ENCODE measurements at regions not wholly inside any gene's neighbourhood (a gene's known extent, or its start where the extent isn't known, plus 50 kb on each side); places are given as distances from the start of the nearest gene placed in this dataset.
"Not testable (repeated sequence)": the region's sequence is repeated elsewhere in the genome, so short reads cannot be mapped to it uniquely, and the experiment has no call there.

DNA sequence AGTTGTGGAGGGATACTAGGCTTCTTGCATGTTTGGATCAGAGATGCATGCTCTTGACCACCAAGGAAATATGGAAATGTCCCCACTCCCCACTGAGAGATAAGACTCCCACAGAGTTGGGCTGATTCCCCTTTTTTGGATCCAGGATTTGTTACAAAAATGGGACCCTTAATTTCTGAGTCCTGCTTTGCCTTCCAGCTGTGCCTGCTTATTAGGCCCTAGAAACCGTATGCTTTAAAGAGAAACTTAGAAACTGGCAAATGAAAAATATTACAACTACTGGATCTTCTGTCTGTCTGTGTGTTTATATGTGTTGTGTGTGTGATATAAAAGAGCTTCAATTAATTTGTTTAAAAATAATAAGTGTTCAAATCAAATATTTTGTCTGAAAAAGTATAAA lies 817.6 kb upstream of the CITED2 start:
- peaks cover 4% of the 10 kb centered on the region for H3K9me3 ChIP-seq (replicated peaks; ENCODE audit: low read length)
- no peaks in the 10 kb centered on the region for H3K27me3 ChIP-seq (ENCODE audit: control insufficient read depth, insufficient read depth, low read length)
- no peak overlapping the region for H3K4me2 ChIP-seq (ENCODE audit: low read length)
- H3K36me3 ChIP-seq (ENCODE audit: insufficient read depth, low read length): no peaks in the 10 kb centered on the region
- no peak overlapping the region for H3K9ac ChIP-seq (ENCODE audit: low read depth, low read length)
- H3K4me1 ChIP-seq (ENCODE audit: control insufficient read depth, insufficient read depth, low read length): no peaks in the 10 kb centered on the region
- H3K4me3 ChIP-seq (ENCODE audit: low read length): no peak overlapping the region

DNA sequence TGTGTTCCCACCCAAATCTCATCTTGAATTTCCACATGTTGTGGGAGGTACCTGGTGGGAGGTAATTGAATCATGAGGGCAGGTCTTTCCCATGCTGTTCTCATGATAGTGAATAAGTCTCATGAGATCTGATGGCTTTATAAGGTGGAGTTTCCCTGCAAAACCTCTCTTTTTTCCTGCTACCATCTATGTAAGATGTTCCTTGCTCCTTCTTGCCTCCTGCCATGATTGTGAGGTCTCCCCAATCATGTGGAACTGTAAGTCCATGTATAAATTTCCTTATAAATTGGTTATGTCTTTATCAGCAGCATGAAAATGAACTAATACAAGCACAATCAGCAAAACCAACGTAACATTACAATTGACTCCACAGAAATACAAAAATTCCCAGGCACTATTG lies 814.8 kb upstream of the CITED2 start:
- H3K9me3 ChIP-seq (replicated peaks; ENCODE audit: low read length); H3K27me3 ChIP-seq (ENCODE audit: control insufficient read depth, insufficient read depth, low read length); H3K9ac ChIP-seq (ENCODE audit: low read depth, low read length); H3K4me3 ChIP-seq (ENCODE audit: low read length); H3K36me3 ChIP-seq (ENCODE audit: insufficient read depth, low read length); H3K4me2 ChIP-seq (ENCODE audit: low read length); H3K4me1 ChIP-seq (ENCODE audit: control insufficient read depth, insufficient read depth, low read length): not testable (repeated sequence)

DNA sequence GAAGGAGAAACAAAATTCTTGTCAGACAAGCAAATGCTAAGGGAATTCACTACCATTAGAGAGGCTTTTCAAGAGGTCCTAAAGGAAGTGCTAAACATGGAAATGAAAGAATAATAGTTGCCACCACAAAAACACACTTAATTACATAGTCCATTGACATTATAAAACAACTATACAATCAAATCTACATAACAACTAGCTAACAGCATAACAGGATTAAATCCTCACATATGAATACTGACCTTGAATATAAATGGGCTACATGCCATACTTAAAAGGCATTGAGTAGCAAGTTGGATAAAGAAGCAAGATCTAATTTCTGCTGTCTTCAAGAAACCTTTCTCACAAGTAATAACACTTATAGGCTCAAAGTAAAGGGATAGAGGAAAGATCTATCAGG lies 811.5 kb upstream of the CITED2 start:
- Histone ChIP-seq H3K4me2 (ENCODE audit: low read length) (no peak overlapping the region), H3K27me3 (ENCODE audit: control insufficient read depth, insufficient read depth, low read length) (no peaks in the 10 kb centered on the region), H3K9me3 (replicated peaks; ENCODE audit: low read length) (no peaks in the 10 kb centered on the region), H3K36me3 (ENCODE audit: insufficient read depth, low read length) (no peaks in the 10 kb centered on the region), H3K4me1 (ENCODE audit: control insufficient read depth, insufficient read depth, low read length) (peaks cover 18% of the 10 kb centered on the region), H3K4me3 (ENCODE audit: low read length) (no peak overlapping the region), H3K9ac (ENCODE audit: low read depth, low read length) (no peak overlapping the region)

DNA sequence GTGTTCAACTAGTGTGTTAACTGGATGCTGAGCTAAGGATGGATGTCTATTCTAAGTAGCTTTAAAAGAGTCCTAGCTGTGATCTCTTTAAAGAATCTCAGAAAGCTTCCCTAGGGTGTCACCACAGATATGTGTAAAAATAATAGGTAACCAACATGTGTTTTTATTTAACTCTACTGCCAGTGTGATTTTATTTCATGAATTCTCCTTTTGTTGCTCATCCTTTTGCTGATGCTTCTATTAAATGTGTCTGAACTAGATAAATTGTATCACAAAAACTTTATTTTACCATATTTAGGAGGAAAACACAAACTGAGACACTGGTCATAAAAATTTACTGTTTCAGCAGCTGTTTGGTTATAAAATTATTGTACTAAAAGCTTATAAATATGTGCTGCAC lies 809.4 kb upstream of the CITED2 start:
- Histone ChIP-seq H3K9me3 (replicated peaks; ENCODE audit: low read length) (no peaks in the 10 kb centered on the region), H3K4me2 (ENCODE audit: low read length) (no peak overlapping the region), H3K4me1 (ENCODE audit: control insufficient read depth, insufficient read depth, low read length) (peaks cover 23% of the 10 kb centered on the region), H3K36me3 (ENCODE audit: insufficient read depth, low read length) (no peaks in the 10 kb centered on the region), H3K4me3 (ENCODE audit: low read length) (no peak overlapping the region), H3K9ac (ENCODE audit: low read depth, low read length) (peak overlapping the region; percentile 27), H3K27me3 (ENCODE audit: control insufficient read depth, insufficient read depth, low read length) (no peaks in the 10 kb centered on the region)

DNA sequence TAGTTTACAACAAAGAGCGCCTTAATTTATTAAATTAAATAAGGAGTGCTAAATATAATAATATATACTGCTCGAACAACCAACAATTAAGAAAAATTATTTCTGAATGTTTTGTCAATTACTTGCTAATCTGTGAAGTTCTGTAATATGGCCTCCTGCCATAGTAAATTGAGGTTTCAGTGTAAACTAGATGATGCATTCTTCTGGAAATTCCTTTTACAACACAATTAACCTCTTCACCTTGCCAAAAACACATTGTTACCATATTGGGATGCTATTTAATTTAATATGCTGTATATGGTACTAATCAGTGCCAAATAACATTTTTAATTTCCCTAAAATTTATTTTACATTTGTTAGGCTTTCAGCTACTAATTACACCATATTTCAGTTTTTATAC lies 808.4 kb upstream of the CITED2 start:
- H3K4me1 ChIP-seq (ENCODE audit: control insufficient read depth, insufficient read depth, low read length): peaks cover 32% of the 10 kb centered on the region
- no peak overlapping the region for H3K4me2 ChIP-seq (ENCODE audit: low read length)
- H3K9ac ChIP-seq (ENCODE audit: low read depth, low read length): no peak overlapping the region
- no peak overlapping the region for H3K4me3 ChIP-seq (ENCODE audit: low read length)
- no peaks in the 10 kb centered on the region for H3K9me3 ChIP-seq (replicated peaks; ENCODE audit: low read length)
- H3K27me3 ChIP-seq (ENCODE audit: control insufficient read depth, insufficient read depth, low read length): no peaks in the 10 kb centered on the region
- H3K36me3 ChIP-seq (ENCODE audit: insufficient read depth, low read length): no peaks in the 10 kb centered on the region

DNA sequence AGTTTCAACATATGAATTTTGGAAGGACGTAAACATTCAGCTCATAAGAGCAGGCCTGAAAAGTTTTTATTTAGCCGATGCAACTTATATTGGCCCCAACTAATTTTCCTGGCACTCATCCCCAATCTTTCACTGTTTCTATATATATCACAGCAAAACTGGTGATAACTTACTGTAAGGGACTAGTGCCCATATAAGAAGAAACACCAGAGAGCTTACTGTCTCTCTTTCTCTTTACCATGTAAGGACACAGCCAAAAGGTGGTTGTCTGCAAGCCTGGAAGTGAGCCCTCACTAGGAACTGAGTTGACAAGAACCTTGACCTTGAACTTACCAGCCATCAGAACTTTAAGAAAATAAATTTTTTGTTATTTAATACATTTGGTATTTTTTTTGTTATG lies 807.4 kb upstream of the CITED2 start:
- Histone ChIP-seq H3K36me3 (ENCODE audit: insufficient read depth, low read length) (no peaks in the 10 kb centered on the region), H3K9ac (ENCODE audit: low read depth, low read length) (no peak overlapping the region), H3K4me2 (ENCODE audit: low read length) (no peak overlapping the region), H3K4me3 (ENCODE audit: low read length) (no peak overlapping the region), H3K27me3 (ENCODE audit: control insufficient read depth, insufficient read depth, low read length) (no peaks in the 10 kb centered on the region), H3K9me3 (replicated peaks; ENCODE audit: low read length) (no peaks in the 10 kb centered on the region), H3K4me1 (ENCODE audit: control insufficient read depth, insufficient read depth, low read length) (peaks cover 32% of the 10 kb centered on the region)

DNA sequence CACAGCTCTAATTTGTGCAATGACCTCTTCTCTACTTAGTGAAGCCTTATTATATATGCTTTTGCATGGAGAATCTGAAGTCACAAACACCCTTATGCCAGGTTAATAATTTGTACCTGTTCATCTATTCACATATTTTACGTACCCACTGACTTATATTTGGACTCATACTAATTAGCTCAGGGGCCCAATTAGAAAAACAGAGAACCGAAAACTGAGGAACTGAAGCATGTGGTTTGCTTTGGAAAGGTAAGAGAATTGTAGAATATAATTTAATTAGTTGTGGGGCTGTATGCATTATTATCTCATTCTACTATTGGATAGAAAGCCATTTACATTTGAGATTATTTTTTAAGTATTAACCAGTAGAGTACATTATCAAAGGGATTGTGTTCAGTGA lies 805.9 kb upstream of the CITED2 start:
- Histone ChIP-seq H3K36me3 (ENCODE audit: insufficient read depth, low read length) (no peaks in the 10 kb centered on the region), H3K9ac (ENCODE audit: low read depth, low read length) (no peak overlapping the region), H3K4me2 (ENCODE audit: low read length) (no peak overlapping the region), H3K4me1 (ENCODE audit: control insufficient read depth, insufficient read depth, low read length) (peaks cover 32% of the 10 kb centered on the region), H3K27me3 (ENCODE audit: control insufficient read depth, insufficient read depth, low read length) (no peaks in the 10 kb centered on the region), H3K4me3 (ENCODE audit: low read length) (no peak overlapping the region), H3K9me3 (replicated peaks; ENCODE audit: low read length) (no peaks in the 10 kb centered on the region)

DNA sequence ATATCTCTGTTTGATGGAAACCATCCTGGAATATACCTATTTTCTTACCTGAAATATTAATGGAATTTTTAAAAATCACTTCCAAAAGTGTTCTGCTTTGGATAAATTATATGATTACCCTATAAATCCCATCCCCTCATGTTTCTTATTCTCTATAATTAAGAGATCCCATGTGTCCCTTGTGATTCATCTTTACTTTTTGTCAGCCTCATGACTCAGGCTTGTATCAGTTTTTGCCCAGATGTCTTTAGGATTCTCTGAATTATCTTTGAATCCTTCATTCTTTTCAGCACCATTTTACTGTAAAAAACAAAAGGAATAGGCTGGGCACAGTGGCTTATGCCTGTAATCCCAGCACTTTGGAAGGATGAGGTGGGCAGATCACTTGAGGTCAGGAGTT lies 804.5 kb upstream of the CITED2 start:
- H3K4me1 ChIP-seq (ENCODE audit: control insufficient read depth, insufficient read depth, low read length): peaks cover 27% of the 10 kb centered on the region

DNA sequence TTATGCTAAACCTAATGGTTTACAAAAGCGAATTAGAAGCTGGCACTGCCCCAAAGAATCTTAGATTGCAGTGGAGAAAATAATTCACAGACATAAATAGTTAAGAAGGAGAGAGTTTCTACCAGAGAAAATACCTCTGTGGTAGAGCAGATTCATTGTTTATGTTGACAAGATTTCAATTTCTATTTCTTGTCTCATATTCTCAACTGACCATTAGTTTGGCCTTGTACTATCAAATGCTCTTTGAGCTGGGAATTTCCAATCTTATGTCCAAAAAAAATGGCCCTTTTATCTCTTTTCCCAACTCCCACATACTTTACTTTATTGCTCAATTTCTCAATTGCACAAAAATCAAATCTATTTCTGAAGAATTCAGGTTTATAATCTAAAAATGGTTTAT lies 804.1 kb upstream of the CITED2 start:
- H3K9me3 ChIP-seq (replicated peaks; ENCODE audit: low read length): no peaks in the 10 kb centered on the region
- H3K36me3 ChIP-seq (ENCODE audit: insufficient read depth, low read length): no peaks in the 10 kb centered on the region
- H3K4me2 ChIP-seq (ENCODE audit: low read length): peak overlapping the region; percentile 31
- peaks cover 23% of the 10 kb centered on the region for H3K4me1 ChIP-seq (ENCODE audit: control insufficient read depth, insufficient read depth, low read length)
- no peak overlapping the region for H3K9ac ChIP-seq (ENCODE audit: low read depth, low read length)
- H3K4me3 ChIP-seq (ENCODE audit: low read length): no peak overlapping the region
- no peaks in the 10 kb centered on the region for H3K27me3 ChIP-seq (ENCODE audit: control insufficient read depth, insufficient read depth, low read length)

More for the DNA sequence above, 804.5 kb upstream of the CITED2 start:
- Histone ChIP-seq H3K9me3 (replicated peaks; ENCODE audit: low read length) (no peaks in the 10 kb centered on the region), H3K4me2 (ENCODE audit: low read length) (peak overlapping the region; percentile 31), H3K27me3 (ENCODE audit: control insufficient read depth, insufficient read depth, low read length) (no peaks in the 10 kb centered on the region), H3K9ac (ENCODE audit: low read depth, low read length) (no peak overlapping the region), H3K36me3 (ENCODE audit: insufficient read depth, low read length) (no peaks in the 10 kb centered on the region), H3K4me3 (ENCODE audit: low read length) (no peak overlapping the region)

DNA sequence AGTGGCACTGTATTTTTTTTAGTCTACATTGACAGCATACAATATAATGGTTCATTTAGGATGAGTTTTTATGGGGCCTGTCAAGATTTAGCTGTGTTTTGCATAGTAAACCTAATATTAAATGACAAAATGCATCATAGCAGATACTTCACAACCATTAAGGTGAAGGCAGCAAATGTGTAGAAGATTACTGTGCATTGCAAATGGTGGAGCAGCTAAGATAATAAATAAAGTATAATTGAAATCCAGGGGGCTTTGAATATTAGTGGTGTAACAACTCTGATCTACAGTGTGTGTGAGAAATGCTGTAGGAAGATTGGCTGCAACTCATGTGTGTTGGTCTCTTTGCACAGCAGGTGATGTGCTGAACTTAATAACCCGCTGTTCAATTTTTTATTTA lies 801.9 kb upstream of the CITED2 start:
- Histone ChIP-seq H3K27me3 (ENCODE audit: control insufficient read depth, insufficient read depth, low read length) (no peaks in the 10 kb centered on the region), H3K9me3 (replicated peaks; ENCODE audit: low read length) (no peaks in the 10 kb centered on the region), H3K4me3 (ENCODE audit: low read length) (no peak overlapping the region), H3K4me1 (ENCODE audit: control insufficient read depth, insufficient read depth, low read length) (peaks cover 17% of the 10 kb centered on the region), H3K4me2 (ENCODE audit: low read length) (no peak overlapping the region), H3K9ac (ENCODE audit: low read depth, low read length) (no peak overlapping the region), H3K36me3 (ENCODE audit: insufficient read depth, low read length) (no peaks in the 10 kb centered on the region)

DNA sequence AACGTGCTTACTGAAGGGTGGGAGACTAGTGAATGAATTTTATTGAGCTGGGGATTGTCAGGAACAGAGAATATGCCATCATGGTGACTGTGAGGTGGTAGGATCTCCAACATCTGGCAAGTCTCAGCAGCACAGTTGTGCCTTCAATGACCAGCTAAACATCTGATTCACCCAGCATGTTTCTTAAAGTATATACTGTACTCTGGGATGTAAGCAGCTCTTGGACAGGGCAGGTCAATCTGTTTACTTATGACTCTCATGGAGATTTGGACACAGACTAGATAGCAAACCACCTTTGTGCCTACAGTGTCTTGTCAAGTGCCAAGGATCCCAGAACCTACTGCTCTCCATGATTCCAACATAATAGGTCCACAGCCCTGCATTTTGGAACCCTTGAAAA lies 801.0 kb upstream of the CITED2 start:
- peaks cover 17% of the 10 kb centered on the region for H3K4me1 ChIP-seq (ENCODE audit: control insufficient read depth, insufficient read depth, low read length)
- H3K4me3 ChIP-seq (ENCODE audit: low read length): no peak overlapping the region
- no peak overlapping the region for H3K9ac ChIP-seq (ENCODE audit: low read depth, low read length)
- no peak overlapping the region for H3K4me2 ChIP-seq (ENCODE audit: low read length)
- no peaks in the 10 kb centered on the region for H3K9me3 ChIP-seq (replicated peaks; ENCODE audit: low read length)
- no peaks in the 10 kb centered on the region for H3K36me3 ChIP-seq (ENCODE audit: insufficient read depth, low read length)
- H3K27me3 ChIP-seq (ENCODE audit: control insufficient read depth, insufficient read depth, low read length): no peaks in the 10 kb centered on the region

DNA sequence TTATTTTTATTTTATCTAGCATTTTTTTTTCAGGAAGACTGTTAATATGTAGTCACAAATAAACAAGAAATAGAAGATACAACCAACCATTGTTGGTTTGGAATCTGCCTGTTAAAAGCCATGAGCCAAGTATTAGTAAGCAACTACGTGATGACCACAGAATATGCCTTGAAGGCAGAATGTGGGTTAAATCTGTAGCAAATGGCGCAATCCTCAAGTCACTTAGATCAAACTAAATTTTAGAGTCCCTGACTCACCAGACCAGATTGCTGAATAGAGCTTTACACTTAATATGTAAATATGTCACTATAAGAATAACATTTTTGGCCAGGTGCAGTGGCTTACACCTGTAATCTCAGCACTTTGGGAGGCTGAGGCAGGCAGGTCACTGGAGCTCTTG lies 800.1 kb upstream of the CITED2 start:
- no peaks in the 10 kb centered on the region for H3K36me3 ChIP-seq (ENCODE audit: insufficient read depth, low read length)
- H3K4me2 ChIP-seq (ENCODE audit: low read length): no peak overlapping the region
- H3K9me3 ChIP-seq (replicated peaks; ENCODE audit: low read length): no peaks in the 10 kb centered on the region
- H3K4me1 ChIP-seq (ENCODE audit: control insufficient read depth, insufficient read depth, low read length): peaks cover 17% of the 10 kb centered on the region
- H3K9ac ChIP-seq (ENCODE audit: low read depth, low read length): no peak overlapping the region
- H3K4me3 ChIP-seq (ENCODE audit: low read length): no peak overlapping the region
- no peaks in the 10 kb centered on the region for H3K27me3 ChIP-seq (ENCODE audit: control insufficient read depth, insufficient read depth, low read length)

All from skeletal muscle satellite cell (primary cell).